Skin of body (tissue), 1 donor: ENCODE measurements at regions not wholly inside any gene's neighbourhood (a gene's known extent, or its start where the extent isn't known, plus 50 kb on each side); places are given as distances from the start of the nearest gene placed in this dataset.

Source experiments
- DNase-seq: peaks from one replicate; lab custom pipeline; 2025; lab: John Stamatoyannopoulos, UW

DNA sequence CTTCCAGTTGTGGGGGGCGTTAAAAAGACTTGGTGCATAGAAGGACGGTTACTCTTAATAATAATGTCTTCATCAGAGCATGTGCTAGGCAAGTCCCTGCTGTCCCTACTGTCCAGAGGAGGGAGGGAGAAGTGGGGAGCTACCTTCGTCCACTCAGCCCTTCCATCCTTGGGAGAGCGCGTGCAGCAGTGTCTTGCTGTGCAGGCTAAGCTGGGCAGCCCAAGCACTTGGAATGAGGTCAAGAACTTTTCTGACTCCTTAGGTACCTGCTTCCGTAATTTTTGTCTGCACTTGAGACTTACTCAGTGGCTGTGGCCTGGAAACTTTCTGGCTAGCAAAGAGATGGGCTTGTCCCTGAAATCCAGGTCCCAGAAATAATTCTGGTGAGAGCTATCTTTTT, 265.9 kb upstream of the SORCS1 start:
- no peak for DNase-seq

DNA sequence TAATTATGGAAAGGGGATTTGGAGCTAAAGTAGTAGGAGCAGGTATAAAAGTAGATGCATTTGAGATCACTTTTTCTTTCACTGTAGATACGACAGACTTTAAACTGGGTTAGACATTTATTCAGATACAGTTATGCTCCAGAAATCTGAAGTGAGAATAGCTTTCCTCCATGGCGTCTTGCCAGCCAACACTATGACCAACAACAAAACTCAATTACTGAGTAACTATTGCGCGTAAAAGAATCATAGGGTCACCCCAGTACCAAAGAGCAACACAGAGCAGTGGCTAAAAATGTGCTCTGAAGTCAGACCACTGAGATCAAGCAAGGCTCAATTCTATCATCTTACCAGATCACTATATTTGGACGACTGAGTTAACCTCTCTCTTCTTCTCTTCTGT, 262.5 kb upstream of the SORCS1 start:
- no peak for DNase-seq

DNA sequence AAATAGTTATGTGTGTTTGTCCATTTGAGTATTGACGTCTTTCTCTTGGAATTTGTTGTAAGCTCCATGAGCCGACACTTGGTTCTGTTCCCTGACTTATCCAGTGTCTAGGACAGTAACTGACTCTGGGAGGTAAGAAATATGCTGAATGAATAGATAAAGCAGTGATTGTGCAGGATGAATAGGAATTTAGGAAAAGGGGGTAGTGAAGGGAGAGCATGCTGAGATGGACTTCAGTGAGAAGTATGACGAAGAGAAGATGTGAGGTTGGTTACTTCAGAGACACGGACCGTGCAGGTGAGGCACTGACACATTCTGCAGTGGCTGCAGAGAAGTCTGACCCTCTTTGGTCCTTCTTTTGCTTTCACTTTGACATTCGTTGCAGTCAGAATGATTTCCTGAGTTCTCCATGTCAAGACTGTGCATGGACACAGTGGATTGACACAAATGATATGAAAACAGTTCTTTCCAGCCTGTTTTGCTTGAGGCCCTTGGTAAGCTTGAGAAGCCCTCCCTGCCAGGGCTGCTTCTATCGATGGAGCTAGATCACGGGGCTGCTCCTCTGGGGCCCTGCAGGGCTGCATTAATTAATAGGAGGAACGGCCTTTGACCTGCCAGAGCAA, 261.5 kb upstream of the SORCS1 start:
- no peak for DNase-seq

DNA sequence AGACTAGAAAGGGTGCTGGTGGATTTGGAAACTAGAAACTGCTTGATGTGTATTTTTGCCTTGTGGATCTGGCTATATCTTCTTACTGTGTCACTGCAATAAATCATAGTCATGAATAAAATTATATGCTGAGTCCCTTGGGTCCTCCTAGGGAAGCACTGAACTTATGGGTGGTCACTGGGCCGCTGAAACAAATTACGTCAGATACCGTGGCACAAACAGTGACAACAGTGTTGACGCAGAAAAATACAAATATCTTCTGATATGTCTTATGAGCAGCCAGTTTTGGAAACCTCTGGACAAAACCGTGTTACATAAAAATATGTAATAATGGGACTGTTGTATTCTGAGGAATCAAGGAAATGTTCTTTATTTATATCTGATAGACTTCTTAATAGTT, 260.1 kb upstream of the SORCS1 start:
- no peak for DNase-seq

DNA sequence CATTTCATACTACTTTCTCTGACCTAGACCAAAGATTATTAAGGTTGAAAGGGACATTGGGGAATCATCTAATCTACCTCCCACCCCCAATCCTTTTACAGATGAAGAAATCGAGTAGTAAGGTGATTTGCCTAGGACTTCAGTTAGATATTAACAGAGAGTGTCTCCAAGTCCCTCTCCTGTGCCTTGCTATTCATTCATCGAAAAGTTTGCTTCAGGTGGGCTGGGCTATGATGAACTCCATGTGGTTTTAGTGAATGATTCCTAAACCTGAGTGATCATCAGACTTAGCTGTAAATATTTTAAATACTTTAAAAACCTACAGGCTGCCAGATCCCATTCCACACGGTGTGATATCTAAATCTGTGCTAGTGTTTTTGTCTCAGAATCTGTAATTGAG, 259.4 kb upstream of the SORCS1 start:
- DNase-seq = no peak

DNA sequence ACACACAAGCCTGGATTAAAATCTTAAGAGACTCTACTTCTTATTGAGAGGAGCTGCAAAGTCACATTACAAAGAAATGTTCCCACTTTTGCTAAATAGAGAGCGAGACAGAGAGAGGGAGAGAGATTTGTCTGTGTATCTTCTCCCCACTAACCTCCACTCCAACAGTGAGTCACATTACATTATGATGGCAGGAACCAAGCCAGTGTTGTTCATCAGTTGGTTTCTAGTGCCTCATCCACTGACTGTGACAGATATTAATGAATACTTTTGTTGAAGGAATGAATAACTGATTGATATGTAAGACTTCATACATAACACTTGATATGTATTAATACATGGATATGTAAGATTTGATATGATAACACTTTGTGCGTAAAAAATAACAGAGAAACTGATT, 258.2 kb upstream of the SORCS1 start:
- no peak for DNase-seq

DNA sequence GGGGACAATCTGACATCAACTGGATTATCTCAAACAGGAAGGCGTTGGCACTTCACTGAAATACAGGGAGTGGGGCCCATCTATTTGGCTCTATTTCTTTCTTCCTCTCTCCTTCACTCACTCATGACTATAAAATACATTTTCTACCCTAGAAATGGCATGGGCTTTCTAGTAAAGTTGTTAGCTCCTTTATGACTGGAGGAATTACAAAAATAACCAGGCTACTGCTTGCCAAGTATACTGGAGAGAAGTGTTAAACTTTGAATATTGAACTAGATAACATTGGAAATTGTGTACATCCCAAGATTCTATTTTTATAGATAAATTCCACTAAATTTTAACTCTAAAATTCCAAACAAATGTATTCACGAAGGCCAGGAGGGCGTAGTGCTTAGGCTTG, 255.7 kb upstream of the SORCS1 start:
- DNase-seq = no peak

DNA sequence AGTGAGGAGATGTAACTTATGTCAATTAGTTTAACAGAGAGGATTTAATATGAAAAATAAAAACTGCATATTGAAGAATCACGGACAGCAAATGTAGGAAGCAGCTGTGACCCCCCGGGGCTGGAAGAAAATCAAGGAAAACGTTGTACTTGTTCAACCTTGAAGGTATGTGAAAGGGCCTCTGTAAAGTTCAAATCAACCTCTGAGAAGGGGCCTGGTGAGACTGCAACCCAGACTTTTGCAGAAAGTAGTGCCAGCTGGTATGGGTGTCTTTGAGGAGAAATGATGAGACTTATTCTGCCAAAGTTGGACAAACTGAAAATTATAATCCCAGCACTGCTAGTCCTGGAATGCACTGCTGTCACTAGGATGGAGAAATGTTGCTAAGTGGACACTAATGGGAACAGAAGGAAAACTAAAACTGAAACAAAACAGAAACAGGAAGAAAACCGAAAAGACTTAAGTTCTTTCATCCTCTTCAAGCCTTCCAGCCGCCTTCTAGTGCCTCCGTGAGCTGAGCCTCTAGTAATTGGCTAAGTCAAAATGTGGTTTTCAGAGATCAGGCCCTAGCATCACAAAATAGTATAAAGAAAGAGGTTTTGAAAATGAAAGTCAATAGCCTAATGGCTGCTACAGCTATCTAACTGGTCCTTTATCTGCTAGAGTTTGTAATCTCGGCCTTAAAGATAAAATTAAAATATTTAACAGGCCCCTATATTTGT, 253.7 kb upstream of the SORCS1 start:
- no peak for DNase-seq

DNA sequence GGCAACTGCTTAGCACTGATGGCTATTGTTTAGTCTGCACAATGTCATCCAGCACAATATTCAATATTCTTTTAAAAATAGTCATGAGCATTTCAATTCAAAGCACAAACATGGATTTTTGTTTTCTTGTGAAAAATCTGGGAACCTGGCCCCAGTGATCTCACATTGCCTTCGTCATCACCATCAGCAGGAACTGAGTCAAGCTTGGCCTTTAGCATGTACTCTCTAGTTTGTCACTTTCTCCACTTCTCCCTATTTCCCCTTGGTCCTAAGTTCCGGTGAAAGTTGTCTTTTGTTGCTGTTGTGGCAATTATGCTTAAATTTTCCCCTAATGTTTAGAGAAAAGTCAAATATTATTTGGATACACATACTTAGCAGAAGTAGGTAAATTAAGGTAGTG, 252.9 kb upstream of the SORCS1 start:
- no peak for DNase-seq

DNA sequence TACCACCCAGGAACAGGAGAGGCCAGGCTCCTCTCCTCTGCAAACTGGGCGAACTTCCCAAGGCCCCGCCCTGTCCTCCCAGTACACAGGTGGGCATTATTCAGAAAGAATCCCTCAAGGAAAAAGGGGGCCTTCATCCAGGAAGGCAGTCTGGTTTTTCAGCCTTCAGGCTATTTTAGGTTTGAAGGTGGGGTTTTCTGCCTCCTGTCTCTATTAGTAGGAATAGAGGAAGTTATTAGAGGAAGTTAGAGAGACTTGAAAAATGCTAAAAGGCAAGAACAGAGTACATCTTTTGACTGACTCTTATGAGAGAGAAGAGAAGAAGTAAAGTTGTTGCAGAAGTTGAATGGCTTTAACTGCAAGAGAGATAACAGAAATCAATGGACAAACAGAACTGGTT, 250.9 kb upstream of the SORCS1 start:
- DNase-seq = no peak

DNA sequence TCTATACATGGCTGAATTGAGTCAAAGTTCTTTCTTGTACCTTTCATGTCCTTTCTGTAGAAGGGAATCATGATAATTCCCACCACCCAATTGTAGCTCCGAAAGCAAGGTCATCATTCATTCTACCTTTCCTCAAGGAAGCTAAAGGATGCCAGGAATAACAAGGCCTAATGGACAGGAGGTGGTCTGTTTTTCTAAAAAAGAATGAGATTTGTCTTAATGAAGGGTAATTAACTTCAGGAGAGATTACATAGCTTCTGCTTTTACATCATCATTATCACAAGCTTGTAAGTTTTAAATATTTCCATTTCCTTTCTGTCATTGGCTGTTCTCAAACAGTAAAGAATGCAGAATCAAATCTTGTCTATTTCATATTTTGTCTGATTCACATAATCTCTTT, 249.5 kb upstream of the SORCS1 start:
- no peak for DNase-seq

DNA sequence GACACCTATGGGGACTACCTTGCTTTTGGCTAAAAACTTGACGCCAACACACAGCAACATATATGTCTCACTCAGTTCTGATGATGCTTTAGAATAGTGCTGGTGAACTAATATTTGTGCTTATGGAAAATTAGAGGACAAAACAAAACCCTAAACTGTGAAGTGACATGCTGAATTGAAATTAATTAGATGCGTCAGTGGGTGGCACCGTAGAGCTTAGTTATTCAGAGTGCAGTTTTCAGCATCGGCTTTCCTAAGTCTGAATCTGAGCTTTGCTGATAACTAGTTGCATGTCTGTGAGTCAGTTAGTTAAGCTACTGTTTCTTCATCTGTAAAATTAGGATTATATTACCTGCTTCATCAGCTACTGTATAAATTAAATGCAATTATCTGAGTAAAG, 245.0 kb upstream of the SORCS1 start:
- DNase-seq = peak; percentile 8

DNA sequence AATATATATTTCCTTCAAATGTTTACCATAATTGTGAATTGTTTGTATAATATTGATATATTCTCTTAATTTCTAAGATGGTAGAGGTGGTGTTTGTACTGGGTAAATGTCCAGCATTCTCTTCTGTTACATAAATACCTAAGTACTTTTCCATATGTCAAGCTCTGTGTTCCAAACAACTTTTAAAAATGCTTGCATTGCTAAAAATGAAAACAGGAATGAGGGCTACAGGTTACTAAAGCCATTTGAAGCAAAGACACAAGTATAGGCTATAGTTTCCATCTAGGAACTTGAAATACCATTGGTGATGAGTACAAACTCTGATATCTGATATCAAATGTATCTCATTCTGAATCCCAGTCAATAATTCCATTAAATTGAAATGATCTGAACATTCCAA, 233.6 kb upstream of the SORCS1 start:
- DNase-seq = no peak

DNA sequence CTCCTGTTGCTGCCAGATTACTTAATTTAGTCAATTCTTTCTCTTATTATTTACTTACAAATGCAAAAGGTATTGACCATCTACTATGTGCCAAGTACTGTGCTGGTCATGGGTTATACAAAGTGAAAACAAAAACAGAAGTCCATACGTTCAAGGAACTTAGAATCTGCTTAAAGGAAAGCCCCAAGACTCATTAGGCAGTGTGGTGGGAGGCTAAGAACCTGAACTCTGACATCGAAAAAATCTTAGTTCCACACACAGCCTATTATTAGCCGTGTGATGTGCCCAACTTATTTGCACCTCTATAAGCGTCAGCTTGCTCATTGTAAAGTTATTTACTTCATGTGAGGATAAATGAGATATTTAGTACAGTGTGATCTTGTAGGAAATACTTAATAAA, 227.4 kb upstream of the SORCS1 start:
- no peak for DNase-seq

DNA sequence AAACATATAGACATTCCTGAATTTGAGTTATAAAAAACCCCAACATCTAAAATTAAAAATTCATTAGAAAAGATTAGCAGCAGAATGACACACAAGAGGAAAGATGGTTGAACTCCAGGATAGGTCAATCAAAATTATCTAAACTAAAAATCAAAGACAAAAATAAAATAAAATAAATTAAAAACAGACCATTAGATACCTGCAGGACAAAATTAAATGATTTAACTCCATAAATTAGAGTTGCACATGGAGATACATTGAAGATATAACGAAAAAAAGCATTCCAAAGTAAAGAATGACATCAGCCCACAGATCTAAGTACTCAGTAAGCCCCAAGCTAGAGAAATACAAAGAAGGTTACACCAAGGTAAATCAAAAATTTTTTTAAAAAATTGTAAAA, 226.1 kb upstream of the SORCS1 start:
- no peak for DNase-seq

DNA sequence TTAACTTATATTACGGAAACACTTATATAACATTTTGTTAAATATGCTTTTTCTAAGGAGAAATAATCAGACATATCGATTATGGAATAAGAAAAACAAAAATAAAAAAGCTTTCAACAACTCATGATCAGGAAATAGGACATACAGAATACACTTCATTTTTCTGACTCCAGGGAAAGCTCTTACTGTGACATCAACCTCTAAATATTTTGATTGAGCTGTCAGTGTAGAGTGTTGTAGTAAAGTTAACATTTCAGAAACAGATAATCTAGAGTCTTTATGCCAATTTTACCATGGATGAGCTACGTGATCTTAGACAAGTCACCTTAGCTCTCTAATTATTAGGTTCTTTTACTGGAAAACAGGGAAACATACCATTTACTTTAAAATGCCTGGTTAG, 218.9 kb upstream of the SORCS1 start:
- no peak for DNase-seq

DNA sequence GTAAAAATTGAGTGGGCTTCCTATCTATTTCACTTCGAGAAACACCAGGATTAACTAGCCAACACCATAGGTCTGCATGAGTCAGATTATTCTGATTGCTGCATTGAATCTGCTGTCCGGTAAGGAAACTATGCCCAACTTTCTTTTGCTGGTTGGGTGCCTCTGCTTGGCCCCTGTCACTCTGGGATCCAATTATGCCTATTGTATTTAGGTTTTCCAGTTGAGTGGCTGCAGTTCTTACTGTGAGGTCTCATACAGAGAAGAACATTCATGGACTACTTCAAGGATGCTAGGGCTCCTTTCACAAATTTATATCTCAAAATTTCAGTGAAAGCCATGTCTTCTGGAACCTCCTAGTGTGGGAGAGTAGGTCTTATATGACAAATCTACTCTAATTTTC, 215.1 kb upstream of the SORCS1 start:
- DNase-seq = no peak

DNA sequence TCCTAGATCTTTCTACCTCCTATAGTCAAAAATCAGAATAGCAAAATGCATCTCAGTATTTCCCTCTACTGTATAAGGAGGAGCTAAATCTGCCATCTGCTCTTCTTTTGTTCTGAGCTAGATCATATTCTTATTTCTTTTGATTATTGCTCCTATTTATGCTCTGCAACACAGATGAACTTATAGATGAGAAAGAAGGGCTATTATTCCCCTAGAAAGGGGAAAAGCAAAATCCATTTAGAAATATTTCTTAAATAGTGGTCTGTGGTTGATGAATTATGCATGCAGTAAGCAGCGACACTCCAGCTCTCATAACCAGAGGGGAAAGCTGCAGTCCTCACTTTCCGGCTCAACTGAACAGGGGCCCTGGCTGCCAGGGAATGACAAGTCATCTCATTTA, 207.3 kb upstream of the SORCS1 start:
- DNase-seq = no peak

DNA sequence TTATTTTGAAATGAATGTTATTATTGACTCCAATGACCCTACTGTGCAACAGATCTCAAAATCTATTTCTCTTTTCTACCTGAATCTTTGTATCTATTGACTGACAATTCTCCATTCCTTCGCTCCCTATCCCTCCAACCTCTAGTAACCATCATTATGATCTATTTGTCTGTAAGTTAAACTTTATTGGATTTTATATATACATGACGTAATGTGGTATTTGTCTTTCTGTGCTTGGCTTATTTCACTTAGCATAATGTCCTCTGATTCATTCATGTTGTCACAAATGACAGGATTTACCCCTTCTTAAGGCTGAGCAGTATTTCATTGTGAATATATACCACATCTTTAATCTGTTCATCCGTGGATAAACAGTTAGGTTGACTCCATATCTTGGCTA, 200.4 kb upstream of the SORCS1 start:
- DNase-seq = no peak

DNA sequence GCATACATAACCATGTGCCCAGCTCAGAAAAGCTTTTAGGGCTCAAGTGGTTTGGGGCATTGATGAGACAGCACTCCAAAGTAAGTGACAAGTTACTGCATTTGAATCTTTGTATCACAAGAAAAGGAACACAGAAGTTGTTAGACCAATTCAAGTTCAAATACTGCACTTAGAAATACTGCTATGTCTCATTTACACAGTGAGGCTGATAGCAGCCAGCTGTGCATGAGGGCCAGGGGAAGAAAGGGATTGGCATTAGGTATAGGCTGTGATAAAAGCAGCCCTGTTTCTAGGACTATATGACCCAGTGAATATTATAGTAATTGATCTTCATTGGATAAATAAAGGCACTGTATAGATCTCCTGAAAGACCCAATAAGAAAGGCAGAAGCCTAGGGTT, 197.8 kb upstream of the SORCS1 start:
- no peak for DNase-seq

DNA sequence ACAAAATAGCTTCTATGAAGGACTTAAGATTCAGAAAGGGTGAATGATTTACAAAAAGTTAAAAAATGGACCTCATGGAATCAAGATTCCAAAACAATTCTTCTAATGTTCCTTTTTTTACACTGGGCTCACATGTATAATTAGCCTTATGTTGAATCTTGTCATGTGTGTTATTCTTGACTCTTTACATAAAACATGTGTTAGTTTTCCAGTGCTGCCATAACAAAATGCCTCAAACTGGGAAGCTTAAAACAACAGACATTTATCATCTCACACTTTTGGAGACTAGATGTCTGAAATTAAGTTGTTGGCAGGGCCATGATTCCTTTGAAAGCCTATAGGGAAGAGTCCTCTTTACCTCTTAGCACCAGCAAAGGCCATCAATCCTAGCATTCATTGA, 192.5 kb upstream of the SORCS1 start:
- DNase-seq = no peak

DNA sequence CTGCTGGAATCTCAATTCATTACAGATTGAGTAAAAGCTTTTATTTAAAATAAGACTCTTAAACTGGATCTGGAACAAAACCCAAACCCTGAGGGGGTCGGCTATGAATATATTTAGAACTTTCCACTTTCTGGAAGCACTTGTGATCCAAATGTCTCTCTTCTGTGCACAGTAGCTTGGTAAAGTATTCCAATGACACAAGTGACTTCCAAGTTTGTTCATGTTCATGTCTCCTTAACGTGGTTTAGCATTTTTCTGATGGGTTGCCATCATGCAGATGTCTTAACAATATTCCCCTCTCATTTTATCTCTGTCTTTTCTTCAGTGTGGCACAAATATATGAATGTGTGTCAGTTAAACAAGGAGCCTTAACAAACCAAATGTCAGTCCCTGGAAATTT, 191.9 kb upstream of the SORCS1 start:
- DNase-seq = no peak

DNA sequence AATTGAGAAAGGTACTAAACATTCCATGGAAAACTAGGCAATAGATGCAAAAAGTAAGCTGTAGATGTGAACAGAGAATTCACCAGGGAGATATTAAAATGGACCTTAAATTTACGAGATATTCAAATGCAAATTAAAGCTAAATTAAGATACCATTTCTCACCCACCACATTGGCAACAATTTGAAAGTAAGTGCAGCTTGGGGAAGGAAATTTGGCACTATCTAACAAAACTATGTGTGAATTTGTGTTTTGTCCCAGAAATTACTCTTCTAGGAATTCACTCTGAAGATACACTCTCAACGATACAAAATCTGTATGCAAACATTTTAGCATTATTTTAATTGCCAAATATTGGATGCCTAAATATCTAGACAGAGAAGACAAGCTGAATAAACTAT, 178.2 kb upstream of the SORCS1 start:
- DNase-seq = no peak

DNA sequence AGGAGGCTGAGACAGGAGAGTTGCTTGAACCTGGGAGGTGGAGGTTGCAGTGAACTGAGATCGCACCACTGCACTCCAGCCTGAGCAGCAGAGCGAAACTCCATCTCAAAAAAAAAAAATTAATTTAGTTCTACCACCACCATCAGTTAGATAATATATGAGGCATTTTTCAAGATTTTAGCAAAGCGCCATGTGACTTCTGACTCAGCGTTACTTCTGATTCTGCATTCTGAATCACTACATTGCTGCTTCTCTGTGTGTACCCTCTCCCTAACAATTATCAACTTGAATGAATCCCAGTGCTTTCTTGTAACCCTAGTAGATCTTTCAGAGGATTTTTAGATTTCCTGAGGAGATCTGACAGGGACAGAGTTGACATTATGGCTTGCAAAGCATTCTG, 176.8 kb upstream of the SORCS1 start:
- DNase-seq = no peak
